Tibial nerve (tissue), 4 donors: ENCODE measurements at regions not wholly inside any gene's neighbourhood (a gene's known extent, or its start where the extent isn't known, plus 50 kb on each side); places are given as distances from the start of the nearest gene placed in this dataset.

ENCODE experiments used
- CTCF ChIP-seq, 5 experiments: fragments of 200-600 bp in 3 of 5; fragments of 450-650 bp in 2 of 5; sonication (generic) in 3 of 5; IDR thresholded peaks; one replicate each; pipeline ENCODE4 v1.5.1; 2016 to 2019; ENCODE audit warnings: antibody characterized with exemption in 5 of 5, mild to moderate bottlenecking in 3 of 5, moderate library complexity in 2 of 5
- EP300 ChIP-seq, 2 donors: sonication (generic); formaldehyde crosslinking; IDR thresholded peaks; one replicate each; pipeline ENCODE4 v1.6.1; 2017; ENCODE audit warnings: antibody characterized with exemption in 2 of 2, mild to moderate bottlenecking in 1 of 2
- POLR2A ChIP-seq, 2 donors: fragments of 450-650 bp; IDR thresholded peaks; one replicate each; pipeline ENCODE4 v1.6.1; 2017; ENCODE audit warnings: antibody characterized with exemption in 2 of 2, mild to moderate bottlenecking in 2 of 2, moderate library complexity in 2 of 2

GRCh38 chr6:141521440-141521839 is 611.3 kb upstream of the GJE1 start:
- no peak for TF ChIP-seq CTCF (IDR thresholded peaks at IDR 0.05)
- no peak for TF ChIP-seq POLR2A (IDR thresholded peaks at IDR 0.05)
- TF ChIP-seq EP300 (IDR thresholded peaks at IDR 0.05) = no peak
